Natural killer cell (primary cell): ENCODE measurements at regions not wholly inside any gene's neighbourhood (a gene's known extent, or its start where the extent isn't known, plus 50 kb on each side); places are given as distances from the start of the nearest gene placed in this dataset.

Source experiments
- ATAC-seq, 3 donors: fragments of 150-1000 bp in 2 of 3; fragments of 200-7000 bp in 1 of 3; cut with Tn5 transposase; 1 replicate in 1 of 3; 2 replicates in 2 of 3; pipeline ENCODE4 v1.10.0; 2021; ENCODE audit warnings: mild to moderate bottlenecking in 2 of 3, moderate library complexity in 2 of 3
- DNase-seq, 2 donors: peaks; one replicate each; pipeline versions ENCODE4 v3.0.0 to v3.0.0-alpha.2; 2013 to 2021; ENCODE audit warnings: mixed read lengths in 1 of 2
- H3K27ac ChIP-seq: one replicate; pipeline ENCODE4 v1.5.1; 2013; ENCODE audit warnings: mild to moderate bottlenecking, low read length
- H3K27me3 ChIP-seq: one replicate; pipeline ENCODE4 v1.6.1; 2013; ENCODE audit warnings: low read length; ENCODE audit not compliant: control insufficient read depth, insufficient read depth
- H3K36me3 ChIP-seq: one replicate; pipeline ENCODE4 v1.6.1; 2013; ENCODE audit warnings: low read length; ENCODE audit not compliant: control insufficient read depth, insufficient read depth
- H3K4me1 ChIP-seq: one replicate; pipeline ENCODE4 v1.6.1; 2013; ENCODE audit warnings: low read length; ENCODE audit not compliant: control insufficient read depth, insufficient read depth
- H3K4me3 ChIP-seq: one replicate; pipeline ENCODE4 v1.5.1; 2013; ENCODE audit warnings: low read length
- H3K9me3 ChIP-seq: one replicate; pipeline ENCODE4 v1.6.1; 2013; ENCODE audit warnings: low read length; ENCODE audit not compliant: control insufficient read depth, insufficient read depth
- H3K27ac Mint-ChIP-seq, 2 donors: one replicate each; pipeline ENCODE4 v1.8.0; 2022; ENCODE audit warnings: mild to moderate bottlenecking in 2 of 2, mixed read lengths in 2 of 2, moderate library complexity in 1 of 2
- H3K27me3 Mint-ChIP-seq, 2 donors: one replicate each; pipeline ENCODE4 v1.8.0; 2022; ENCODE audit warnings: low read depth in 2 of 2, mixed read lengths in 2 of 2
- H3K36me3 Mint-ChIP-seq: one replicate; pipeline ENCODE4 v1.8.0; 2022; ENCODE audit warnings: mixed read lengths
- H3K4me1 Mint-ChIP-seq, 2 donors: one replicate each; pipeline ENCODE4 v1.8.0; 2022; ENCODE audit warnings: mixed read lengths in 2 of 2
- H3K4me3 Mint-ChIP-seq: one replicate; pipeline ENCODE4 v1.8.0; 2022; ENCODE audit warnings: mild to moderate bottlenecking, moderate library complexity, mixed read lengths
- H3K9me3 Mint-ChIP-seq, 2 donors: one replicate each; pipeline ENCODE4 v1.8.0; 2022; ENCODE audit warnings: mixed read lengths in 2 of 2
- WGBS: methylation state at CpG from one replicate; pipeline ENCODE4 v1.1.7; 2013; ENCODE audit warnings: missing lambda C conversion rate; ENCODE audit not compliant: insufficient coverage; 5-methylcytosine and 5-hydroxymethylcytosine counted together
- intact Hi-C: fragments of 100-400 bp; cut with micrococcal nuclease; formaldehyde crosslinking; loops from one replicate; pipeline ENCODE4 v1.14.2; 2022
- TF ChIP-seq, protein P1 (sequence below): fragments of 200-600 bp; IDR thresholded peaks from one replicate; pipeline ENCODE4 v1.8.0; 2022; ENCODE audit warnings: antibody characterized with exemption

- intact Hi-C loops = no loop called here
- 97% methylated on average over 2 of the region's 4 CpGs for WGBS
- no peak overlapping the region for H3K4me3 Mint-ChIP-seq
- no peaks in the 10 kb centered on the region for H3K27me3 ChIP-seq
- ATAC-seq (no peak), DNase-seq (no peak)
- H3K4me3 ChIP-seq = no peak overlapping the region
- no peaks in the 10 kb centered on the region for H3K4me1 Mint-ChIP-seq
- no peak overlapping the region for H3K27ac Mint-ChIP-seq
- no peaks in the 10 kb centered on the region for H3K36me3 ChIP-seq
- no peaks in the 10 kb centered on the region for H3K27me3 Mint-ChIP-seq
- no peaks in the 10 kb centered on the region for H3K36me3 Mint-ChIP-seq
- peaks cover 5 to 15% of the 10 kb centered on the region in 2 donors for H3K9me3 Mint-ChIP-seq
- no peak overlapping the region for H3K27ac ChIP-seq
- H3K9me3 ChIP-seq = no peaks in the 10 kb centered on the region
- no peaks in the 10 kb centered on the region for H3K4me1 ChIP-seq
- TF ChIP-seq, protein P1, sequence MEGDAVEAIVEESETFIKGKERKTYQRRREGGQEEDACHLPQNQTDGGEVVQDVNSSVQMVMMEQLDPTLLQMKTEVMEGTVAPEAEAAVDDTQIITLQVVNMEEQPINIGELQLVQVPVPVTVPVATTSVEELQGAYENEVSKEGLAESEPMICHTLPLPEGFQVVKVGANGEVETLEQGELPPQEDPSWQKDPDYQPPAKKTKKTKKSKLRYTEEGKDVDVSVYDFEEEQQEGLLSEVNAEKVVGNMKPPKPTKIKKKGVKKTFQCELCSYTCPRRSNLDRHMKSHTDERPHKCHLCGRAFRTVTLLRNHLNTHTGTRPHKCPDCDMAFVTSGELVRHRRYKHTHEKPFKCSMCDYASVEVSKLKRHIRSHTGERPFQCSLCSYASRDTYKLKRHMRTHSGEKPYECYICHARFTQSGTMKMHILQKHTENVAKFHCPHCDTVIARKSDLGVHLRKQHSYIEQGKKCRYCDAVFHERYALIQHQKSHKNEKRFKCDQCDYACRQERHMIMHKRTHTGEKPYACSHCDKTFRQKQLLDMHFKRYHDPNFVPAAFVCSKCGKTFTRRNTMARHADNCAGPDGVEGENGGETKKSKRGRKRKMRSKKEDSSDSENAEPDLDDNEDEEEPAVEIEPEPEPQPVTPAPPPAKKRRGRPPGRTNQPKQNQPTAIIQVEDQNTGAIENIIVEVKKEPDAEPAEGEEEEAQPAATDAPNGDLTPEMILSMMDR = no peak
These were observed 2281.8 kb downstream of the LRRC4C start for GRCh38 chr11:39177678-39178077.

GRCh38 chr11:39174965-39175364, 2284.5 kb downstream of the LRRC4C start:
- no peaks in the 10 kb centered on the region for H3K36me3 ChIP-seq
- H3K27me3 ChIP-seq = no peaks in the 10 kb centered on the region
- H3K9me3 ChIP-seq = no peaks in the 10 kb centered on the region
- Mint-ChIP-seq H3K36me3 (no peaks in the 10 kb centered on the region), H3K4me3 (no peak overlapping the region), H3K9me3 (peaks cover 8 to 17% of the 10 kb centered on the region in 2 donors), H3K27ac (no peak overlapping the region), H3K4me1 (no peaks in the 10 kb centered on the region), H3K27me3 (no peaks in the 10 kb centered on the region)
- no peak for ATAC-seq
- no peaks in the 10 kb centered on the region for H3K4me1 ChIP-seq
- H3K27ac ChIP-seq = no peak overlapping the region
- WGBS = 58% methylated on average over 2 of the region's 2 CpGs
- no peak overlapping the region for H3K4me3 ChIP-seq
- intact Hi-C loops = no loop called here
- DNase-seq = no peak
- TF ChIP-seq, protein P1 = no peak

GRCh38 chr11:39174196-39174595, 2285.3 kb downstream of the LRRC4C start:
- H3K27me3 Mint-ChIP-seq = no peaks in the 10 kb centered on the region
- Histone ChIP-seq H3K36me3 (no peaks in the 10 kb centered on the region), H3K4me3 (no peak overlapping the region), H3K27ac (no peak overlapping the region), H3K4me1 (no peaks in the 10 kb centered on the region), H3K9me3 (no peaks in the 10 kb centered on the region), H3K27me3 (no peaks in the 10 kb centered on the region)
- ATAC-seq (no peak), DNase-seq (no peak)
- no peaks in the 10 kb centered on the region for H3K4me1 Mint-ChIP-seq
- H3K27ac Mint-ChIP-seq = no peak overlapping the region
- no peak overlapping the region for H3K4me3 Mint-ChIP-seq
- TF ChIP-seq, protein P1 = no peak
- H3K9me3 Mint-ChIP-seq = peaks cover 8 to 17% of the 10 kb centered on the region in 2 donors
- H3K36me3 Mint-ChIP-seq = no peaks in the 10 kb centered on the region
- intact Hi-C loops = no loop called here

- Mint-ChIP-seq H3K27ac (no peak overlapping the region), H3K4me1 (no peaks in the 10 kb centered on the region), H3K4me3 (no peak overlapping the region), H3K9me3 (peaks cover 5 to 7% of the 10 kb centered on the region in 2 donors), H3K36me3 (no peaks in the 10 kb centered on the region), H3K27me3 (no peaks in the 10 kb centered on the region)
- Histone ChIP-seq H3K9me3 (peaks cover 2% of the 10 kb centered on the region), H3K4me3 (no peak overlapping the region), H3K4me1 (no peaks in the 10 kb centered on the region), H3K27ac (no peak overlapping the region), H3K36me3 (no peaks in the 10 kb centered on the region), H3K27me3 (no peaks in the 10 kb centered on the region)
- no peak for DNase-seq
- intact Hi-C loops = no loop called here
- TF ChIP-seq, protein P1 = no peak
- no peak for ATAC-seq
These were observed 2294.4 kb downstream of the LRRC4C start for GRCh38 chr11:39165021-39165420.
